Cardiac fibroblast (primary cell): ENCODE measurements at regions not wholly inside any gene's neighbourhood (a gene's known extent, or its start where the extent isn't known, plus 50 kb on each side); places are given as distances from the start of the nearest gene placed in this dataset.

ENCODE experiments used
- DNase-seq, 2 donors: peaks; one replicate each; pipeline versions ENCODE4 v3.0.0 to v3.0.0-alpha.2; 2010; ENCODE audit warnings: low read depth in 2 of 2
- H3K4me3 ChIP-seq, 2 donors: replicated peaks in 1 of 2; 1 replicate in 1 of 2; 2 replicates in 1 of 2; pipeline ENCODE4 v1.5.1; 2011; ENCODE audit warnings: low read depth in 2 of 2, low read length in 2 of 2, mild to moderate bottlenecking in 2 of 2, moderate library complexity in 1 of 2
- TF ChIP-seq, protein P1 (sequence below): IDR thresholded peaks from one replicate; pipeline ENCODE4 v1.5.1; 2011; ENCODE audit warnings: low read depth, mild to moderate bottlenecking, low read length, inconsistent platforms

DNA sequence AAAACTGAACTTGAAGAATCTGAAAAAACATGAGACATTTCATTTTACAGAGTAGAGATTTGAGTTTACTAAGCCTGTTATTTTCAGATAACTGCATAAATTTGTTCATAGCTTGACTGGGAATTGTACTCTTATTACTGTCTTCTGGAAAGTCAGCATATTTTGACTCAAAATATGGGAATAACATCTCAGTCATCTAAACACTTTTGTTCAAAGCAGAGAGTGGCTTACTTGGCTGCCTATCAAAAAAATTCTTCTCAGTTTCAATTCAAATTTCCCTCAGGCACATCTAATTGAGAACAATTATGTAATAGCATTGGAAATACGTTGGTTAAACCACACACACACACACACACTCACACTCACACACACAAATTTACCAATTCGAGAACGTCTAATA lies 384.6 kb downstream of the ARL4A start:
- no peak overlapping the region for H3K4me3 ChIP-seq
- TF ChIP-seq, protein P1, sequence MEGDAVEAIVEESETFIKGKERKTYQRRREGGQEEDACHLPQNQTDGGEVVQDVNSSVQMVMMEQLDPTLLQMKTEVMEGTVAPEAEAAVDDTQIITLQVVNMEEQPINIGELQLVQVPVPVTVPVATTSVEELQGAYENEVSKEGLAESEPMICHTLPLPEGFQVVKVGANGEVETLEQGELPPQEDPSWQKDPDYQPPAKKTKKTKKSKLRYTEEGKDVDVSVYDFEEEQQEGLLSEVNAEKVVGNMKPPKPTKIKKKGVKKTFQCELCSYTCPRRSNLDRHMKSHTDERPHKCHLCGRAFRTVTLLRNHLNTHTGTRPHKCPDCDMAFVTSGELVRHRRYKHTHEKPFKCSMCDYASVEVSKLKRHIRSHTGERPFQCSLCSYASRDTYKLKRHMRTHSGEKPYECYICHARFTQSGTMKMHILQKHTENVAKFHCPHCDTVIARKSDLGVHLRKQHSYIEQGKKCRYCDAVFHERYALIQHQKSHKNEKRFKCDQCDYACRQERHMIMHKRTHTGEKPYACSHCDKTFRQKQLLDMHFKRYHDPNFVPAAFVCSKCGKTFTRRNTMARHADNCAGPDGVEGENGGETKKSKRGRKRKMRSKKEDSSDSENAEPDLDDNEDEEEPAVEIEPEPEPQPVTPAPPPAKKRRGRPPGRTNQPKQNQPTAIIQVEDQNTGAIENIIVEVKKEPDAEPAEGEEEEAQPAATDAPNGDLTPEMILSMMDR: no peak
- DNase-seq: peak in 1 of 2 donors; percentile 14

DNA sequence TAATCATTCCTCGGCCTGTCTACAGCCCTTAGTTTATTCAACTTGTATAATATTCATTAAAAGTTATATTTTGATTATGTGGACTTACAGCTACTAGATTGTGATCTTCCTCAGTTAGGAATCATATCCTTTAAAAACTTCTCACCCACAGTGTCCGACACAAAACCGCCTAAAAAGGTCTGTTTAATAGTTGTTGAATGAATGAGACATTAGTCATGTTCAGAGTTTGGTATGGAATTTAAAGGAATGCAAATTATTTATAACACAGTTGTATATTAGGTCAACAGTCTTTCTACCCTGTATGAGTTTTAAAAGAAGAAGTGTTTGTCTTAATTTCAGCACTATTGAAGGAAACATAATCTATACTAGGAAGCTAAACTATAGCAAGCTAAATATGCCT lies 390.0 kb downstream of the ARL4A start:
- no peak overlapping the region for H3K4me3 ChIP-seq
- TF ChIP-seq, protein P1: no peak
- DNase-seq: peak; percentile 16 to 60

DNA sequence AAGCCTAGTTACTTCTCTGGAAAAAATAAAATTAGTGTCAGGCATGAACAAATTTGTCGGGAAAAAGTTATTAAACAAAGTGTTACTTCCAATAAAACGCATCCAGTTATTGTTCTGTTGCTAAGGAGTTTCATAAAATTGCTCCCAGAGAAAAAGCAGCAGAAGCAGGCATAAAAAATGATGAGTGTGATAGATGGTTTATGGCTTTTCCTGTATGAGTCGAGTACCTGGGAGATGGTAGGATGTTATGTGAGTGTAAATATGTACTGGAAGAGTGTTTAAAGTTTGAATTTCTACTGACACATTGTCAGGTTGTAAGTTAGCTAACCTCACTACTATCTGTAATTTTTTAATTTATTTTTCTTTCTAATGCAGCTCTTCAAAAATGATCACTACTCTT lies 390.7 kb downstream of the ARL4A start:
- no peak overlapping the region for H3K4me3 ChIP-seq
- DNase-seq: no peak
- TF ChIP-seq, protein P1: no peak

DNA sequence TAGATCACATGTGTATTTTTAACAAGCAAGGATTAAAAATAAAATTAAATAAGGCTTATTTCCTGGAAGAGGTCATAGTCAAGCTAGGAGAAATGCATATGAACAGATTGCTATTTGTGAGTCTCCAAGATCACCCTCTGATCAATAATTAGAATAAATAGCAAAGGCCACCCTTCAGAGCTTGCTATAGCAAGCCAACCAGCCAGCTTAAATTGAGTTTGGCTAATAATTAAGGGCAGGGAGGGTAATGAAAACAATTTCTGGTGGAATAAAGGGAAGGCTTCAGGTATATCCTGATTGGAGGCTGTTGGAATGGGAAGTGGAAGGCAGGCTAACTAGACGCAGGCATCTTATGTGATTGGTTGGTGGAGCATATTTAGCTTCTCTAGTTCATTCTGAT lies 403.5 kb downstream of the ARL4A start:
- no peak for DNase-seq
- no peak overlapping the region for H3K4me3 ChIP-seq
- TF ChIP-seq, protein P1: no peak

DNA sequence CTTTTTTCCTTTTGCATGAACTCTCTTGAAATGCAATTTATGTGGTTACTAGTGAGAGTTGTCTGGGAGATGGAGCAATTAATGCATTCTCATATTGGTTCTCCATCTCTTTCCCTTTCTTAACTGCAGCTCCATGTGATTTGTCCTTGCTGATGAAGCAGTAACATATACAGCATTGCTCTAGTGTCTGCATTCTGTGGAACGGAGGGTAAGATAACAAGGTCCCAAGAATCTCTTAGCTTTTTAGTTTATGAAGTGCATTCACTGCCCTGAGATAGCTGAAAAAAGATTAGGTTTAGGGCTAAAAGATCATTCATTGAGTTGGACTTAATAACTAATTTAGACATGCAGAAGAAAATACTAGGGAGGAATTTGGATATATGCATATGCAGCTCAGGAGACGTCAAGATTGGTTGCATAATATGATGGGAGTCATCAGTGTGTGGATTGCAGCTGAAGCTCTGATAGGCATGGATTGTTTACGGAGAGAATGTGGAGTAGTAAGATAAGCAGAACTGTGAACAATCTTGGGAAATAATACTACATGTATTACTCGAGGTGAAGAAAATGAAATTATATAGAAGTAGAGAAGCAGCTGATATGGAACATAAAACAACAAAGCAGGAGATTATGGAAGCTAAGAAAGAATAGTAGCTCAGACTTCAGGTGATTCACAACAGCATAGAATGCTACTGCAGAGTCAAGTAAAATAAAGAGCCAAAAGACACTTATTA lies 404.7 kb downstream of the ARL4A start:
- TF ChIP-seq, protein P1: no peak
- DNase-seq: peak; percentile 37 to 65
- H3K4me3 ChIP-seq: no peak overlapping the region

DNA sequence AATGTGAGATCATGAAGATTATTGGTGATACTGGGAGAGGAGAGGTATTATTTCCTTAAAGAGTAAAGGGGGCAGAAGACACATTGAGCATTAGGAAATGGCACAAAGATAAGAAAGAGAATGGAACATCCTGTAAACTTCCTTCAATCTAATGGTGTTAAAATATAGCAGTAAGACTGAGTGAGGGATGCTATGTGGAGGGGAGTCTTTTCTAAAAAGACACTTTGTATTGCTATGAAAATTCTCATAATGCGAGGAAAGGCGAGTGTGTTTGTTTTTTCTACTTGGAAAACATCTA lies 405.2 kb downstream of the ARL4A start:
- no peak for DNase-seq
- TF ChIP-seq, protein P1: no peak
- no peak overlapping the region for H3K4me3 ChIP-seq

DNA sequence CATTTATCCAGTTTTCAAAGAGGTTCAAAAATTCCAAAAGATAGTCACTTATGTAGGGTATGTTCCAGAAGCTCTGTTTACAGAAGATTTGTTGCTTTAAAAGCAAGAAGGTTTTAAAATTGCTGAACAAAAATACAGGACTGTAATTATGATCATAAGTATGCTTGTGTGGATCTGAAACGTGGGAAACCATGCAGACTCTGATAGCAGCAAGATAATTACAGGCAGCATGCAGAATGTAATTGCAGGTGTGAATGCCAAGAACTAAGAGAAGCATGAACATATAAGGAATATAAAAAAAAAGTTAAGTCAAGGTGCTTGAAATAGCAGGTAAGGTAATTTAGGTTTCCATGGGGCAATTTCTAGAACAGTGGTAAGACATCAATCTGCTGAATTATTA lies 405.7 kb downstream of the ARL4A start:
- no peak overlapping the region for H3K4me3 ChIP-seq
- no peak for DNase-seq
- TF ChIP-seq, protein P1: no peak
